K562 (cell line): ENCODE measurements at regions not wholly inside any gene's neighbourhood (a gene's known extent, or its start where the extent isn't known, plus 50 kb on each side); places are given as distances from the start of the nearest gene placed in this dataset.

Experiments used
- CBX1 ChIP-seq: sonication (generic); IDR thresholded peaks from 2 replicates; pipeline ENCODE4 v1.6.1; 2016; ENCODE audit warnings: antibody characterized with exemption, low read depth, mild to moderate bottlenecking
- POLR2H ChIP-seq: IDR thresholded peaks from 2 replicates; pipeline ENCODE4 v1.6.1; 2016; ENCODE audit warnings: missing genetic modification characterization, low read depth, mild to moderate bottlenecking, control low read depth, missing compliant biosample characterization, moderate library complexity
- VEZF1 ChIP-seq: fragments of 200-800 bp; sonication (Bioruptor generic); IDR thresholded peaks from 2 replicates; pipeline ENCODE4 v1.6.1; 2017; ENCODE audit warnings: missing genetic modification characterization, missing compliant biosample characterization
- ZMIZ1 ChIP-seq, 2 experiments: fragments of 150-350 bp in 1 of 2; IDR thresholded peaks; 2 replicates each; pipeline ENCODE4 v1.6.1; 2012 to 2016; ENCODE audit warnings: low read depth in 2 of 2, low read length in 2 of 2, mild to moderate bottlenecking in 1 of 2, moderate library complexity in 1 of 2
- TF ChIP-seq, protein P1 (sequence below): sonication (generic); formaldehyde crosslinking; IDR thresholded peaks from 2 replicates; pipeline ENCODE4 v1.8.1; 2023; ENCODE audit warnings: mild to moderate bottlenecking, missing genetic modification reagents, moderate library complexity

DNA sequence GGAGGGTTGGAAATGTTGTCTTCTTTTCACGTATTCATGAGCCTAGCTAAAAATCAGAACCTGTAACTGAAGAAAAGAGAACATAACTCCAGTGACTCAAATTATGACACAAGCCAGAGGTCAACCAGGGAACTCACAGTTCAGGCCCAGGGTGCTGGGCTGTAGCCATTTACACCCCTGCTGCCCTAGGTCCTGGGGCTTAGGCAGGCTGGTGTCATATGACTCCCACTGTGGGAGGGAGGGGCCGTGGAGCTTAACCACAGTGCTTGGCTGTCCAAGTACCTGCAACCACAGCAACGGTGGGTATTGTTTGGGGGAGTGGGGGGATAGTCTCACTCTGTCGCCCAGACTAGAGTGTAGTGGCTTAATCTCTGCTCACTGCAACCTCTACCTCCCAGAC, 71.1 kb upstream of the AMZ2 start (continued):
- TF ChIP-seq ZMIZ1 (IDR thresholded peaks at IDR 0.05; ENCODE audit: low read depth in 2 of 2, low read length in 2 of 2) (no peak), CBX1 (no peak), VEZF1 (CRISPR knock-in tag) (peak; percentile 36; the same call in 1 of the 2 replicates), POLR2H (tag) (no peak)
- TF ChIP-seq, protein P1, sequence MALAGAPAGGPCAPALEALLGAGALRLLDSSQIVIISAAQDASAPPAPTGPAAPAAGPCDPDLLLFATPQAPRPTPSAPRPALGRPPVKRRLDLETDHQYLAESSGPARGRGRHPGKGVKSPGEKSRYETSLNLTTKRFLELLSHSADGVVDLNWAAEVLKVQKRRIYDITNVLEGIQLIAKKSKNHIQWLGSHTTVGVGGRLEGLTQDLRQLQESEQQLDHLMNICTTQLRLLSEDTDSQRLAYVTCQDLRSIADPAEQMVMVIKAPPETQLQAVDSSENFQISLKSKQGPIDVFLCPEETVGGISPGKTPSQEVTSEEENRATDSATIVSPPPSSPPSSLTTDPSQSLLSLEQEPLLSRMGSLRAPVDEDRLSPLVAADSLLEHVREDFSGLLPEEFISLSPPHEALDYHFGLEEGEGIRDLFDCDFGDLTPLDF (CRISPR knock-in tag) = no peak
